GM12865 (cell line): ENCODE measurements at regions not wholly inside any gene's neighbourhood (a gene's known extent, or its start where the extent isn't known, plus 50 kb on each side); places are given as distances from the start of the nearest gene placed in this dataset.
"Not testable (repeated sequence)": the region's sequence is repeated elsewhere in the genome, so short reads cannot be mapped to it uniquely, and the experiment has no call there.

Experiments
- DNase-seq: peaks from one replicate; pipeline ENCODE4 v3.0.0; 2010; ENCODE audit warnings: low read depth
- H3K4me3 ChIP-seq: 2 replicates; pipeline ENCODE4 v1.5.1; 2011; ENCODE audit warnings: mild to moderate bottlenecking, low read depth, low read length, control low read depth
- CTCF ChIP-seq: IDR thresholded peaks from 2 replicates; pipeline ENCODE4 v1.5.1; 2011; ENCODE audit warnings: low read length, control low read depth, low read depth, inconsistent platforms; ENCODE audit not compliant: insufficient read depth; ENCODE audit errors: missing control alignments

- no peak for DNase-seq
- TF ChIP-seq CTCF: no peak
- H3K4me3 ChIP-seq: no peak overlapping the region
Measured at GRCh38 chr7:73918926-73919693, 58.2 kb downstream of the TMEM270 start.

- no peak for TF ChIP-seq CTCF
Measured at GRCh38 chr7:73919694-73920375, 58.9 kb downstream of the TMEM270 start.

GRCh38 chr7:73920406-73921134 lies 59.6 kb downstream of the TMEM270 start:
- H3K4me3 ChIP-seq: no peak overlapping the region
- DNase-seq: no peak
- no peak for TF ChIP-seq CTCF

More at GRCh38 chr7:73919694-73920375, 58.9 kb downstream of the TMEM270 start:
- no peak for DNase-seq
- no peak overlapping the region for H3K4me3 ChIP-seq

- no peak overlapping the region for H3K4me3 ChIP-seq
- TF ChIP-seq CTCF: no peak
- DNase-seq: no peak
Measured at GRCh38 chr7:73921623-73922528, 60.9 kb downstream of the TMEM270 start.

- H3K4me3 ChIP-seq, DNase-seq: not testable (repeated sequence)
Measured at GRCh38 chr7:73928644-73929043, 67.7 kb downstream of the TMEM270 start.

- no peak for TF ChIP-seq CTCF
- no peak for DNase-seq
- H3K4me3 ChIP-seq: no peak overlapping the region
Measured at GRCh38 chr7:73931502-73931901, 70.5 kb downstream of the TMEM270 start.

- DNase-seq: no peak
- TF ChIP-seq CTCF: no peak
- no peak overlapping the region for H3K4me3 ChIP-seq
Measured at GRCh38 chr7:73932364-73932763, 71.4 kb downstream of the TMEM270 start.
